Tibial nerve (tissue), 4 donors: ENCODE measurements at regions not wholly inside any gene's neighbourhood (a gene's known extent, or its start where the extent isn't known, plus 50 kb on each side); places are given as distances from the start of the nearest gene placed in this dataset.

Experiments used
- DNase-seq, 2 donors: peaks; one replicate each; pipeline ENCODE4 v3.0.0-alpha.2; 2019; ENCODE audit warnings: low spot score in 2 of 2
- H3K27ac ChIP-seq, 4 donors: fragments of 200-600 bp; sonication (generic) in 3 of 4; one replicate each; pipeline ENCODE4 v1.5.1; 2017 to 2019; ENCODE audit warnings: mild to moderate bottlenecking in 1 of 4
- H3K27me3 ChIP-seq, 2 donors: fragments of 200-600 bp; sonication (generic) in 1 of 2; one replicate each; pipeline versions ENCODE4 v1.5.1 to v1.6.0; 2017 to 2019
- H3K36me3 ChIP-seq, 3 donors: fragments of 200-600 bp; sonication (generic); one replicate each; pipeline ENCODE4 v1.5.1; 2018 to 2019
- H3K4me1 ChIP-seq, 4 donors: fragments of 200-600 bp; sonication (generic) in 3 of 4; one replicate each; pipeline ENCODE4 v1.5.1; 2017 to 2019
- H3K4me3 ChIP-seq, 4 donors: fragments of 200-600 bp; sonication (generic) in 3 of 4; one replicate each; pipeline ENCODE4 v1.5.1; 2017 to 2019; ENCODE audit warnings: mild to moderate bottlenecking in 1 of 4, moderate library complexity in 1 of 4
- H3K9me3 ChIP-seq, 4 donors: fragments of 200-600 bp; sonication (generic) in 3 of 4; one replicate each; pipeline ENCODE4 v1.5.1; 2017 to 2019
- EP300 ChIP-seq, 2 donors: sonication (generic); formaldehyde crosslinking; IDR thresholded peaks; one replicate each; pipeline ENCODE4 v1.6.1; 2017; ENCODE audit warnings: antibody characterized with exemption in 2 of 2, mild to moderate bottlenecking in 1 of 2
- POLR2A ChIP-seq, 2 donors: fragments of 450-650 bp; IDR thresholded peaks; one replicate each; pipeline ENCODE4 v1.6.1; 2017; ENCODE audit warnings: antibody characterized with exemption in 2 of 2, mild to moderate bottlenecking in 2 of 2, moderate library complexity in 2 of 2
- WGBS, 2 donors: methylation state at CpG; one replicate each; pipeline ENCODE4 v1.1.5; 2018; 5-methylcytosine and 5-hydroxymethylcytosine counted together
- TF ChIP-seq, protein P1 (sequence below), 5 experiments: fragments of 200-600 bp in 3 of 5; fragments of 450-650 bp in 2 of 5; sonication (generic) in 3 of 5; IDR thresholded peaks; one replicate each; pipeline ENCODE4 v1.5.1; 2016 to 2019; ENCODE audit warnings: antibody characterized with exemption in 5 of 5, mild to moderate bottlenecking in 3 of 5, moderate library complexity in 2 of 5

DNA sequence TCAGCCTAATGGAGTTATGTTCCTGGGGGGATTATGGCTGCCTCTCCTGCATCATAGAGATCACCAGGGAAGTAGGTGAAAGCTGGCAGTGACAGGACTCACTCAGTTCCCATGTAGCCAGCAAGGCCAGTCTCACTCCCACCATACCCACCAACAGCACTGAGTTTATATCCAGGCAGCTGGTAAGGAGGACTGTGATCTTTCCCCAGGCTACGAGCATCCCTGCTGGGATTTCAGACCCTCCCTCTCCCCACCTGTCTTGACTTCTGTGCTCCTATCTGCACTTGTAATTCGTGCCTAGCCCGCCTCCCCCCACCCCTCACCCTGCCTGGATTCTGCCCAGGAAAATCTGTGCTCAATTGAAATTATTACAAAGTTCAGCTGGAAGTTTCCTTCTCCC, 499.1 kb upstream of the NUDT12 start:
- no peak for DNase-seq
- H3K9me3 ChIP-seq = no peaks in the 10 kb centered on the region
- WGBS, 2 donors = 74 to 96% methylated on average over 3 of the region's 3 CpGs
- TF ChIP-seq POLR2A (IDR thresholded peaks at IDR 0.05) (no peak), EP300 (IDR thresholded peaks at IDR 0.05) (no peak)
- TF ChIP-seq, protein P1, sequence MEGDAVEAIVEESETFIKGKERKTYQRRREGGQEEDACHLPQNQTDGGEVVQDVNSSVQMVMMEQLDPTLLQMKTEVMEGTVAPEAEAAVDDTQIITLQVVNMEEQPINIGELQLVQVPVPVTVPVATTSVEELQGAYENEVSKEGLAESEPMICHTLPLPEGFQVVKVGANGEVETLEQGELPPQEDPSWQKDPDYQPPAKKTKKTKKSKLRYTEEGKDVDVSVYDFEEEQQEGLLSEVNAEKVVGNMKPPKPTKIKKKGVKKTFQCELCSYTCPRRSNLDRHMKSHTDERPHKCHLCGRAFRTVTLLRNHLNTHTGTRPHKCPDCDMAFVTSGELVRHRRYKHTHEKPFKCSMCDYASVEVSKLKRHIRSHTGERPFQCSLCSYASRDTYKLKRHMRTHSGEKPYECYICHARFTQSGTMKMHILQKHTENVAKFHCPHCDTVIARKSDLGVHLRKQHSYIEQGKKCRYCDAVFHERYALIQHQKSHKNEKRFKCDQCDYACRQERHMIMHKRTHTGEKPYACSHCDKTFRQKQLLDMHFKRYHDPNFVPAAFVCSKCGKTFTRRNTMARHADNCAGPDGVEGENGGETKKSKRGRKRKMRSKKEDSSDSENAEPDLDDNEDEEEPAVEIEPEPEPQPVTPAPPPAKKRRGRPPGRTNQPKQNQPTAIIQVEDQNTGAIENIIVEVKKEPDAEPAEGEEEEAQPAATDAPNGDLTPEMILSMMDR (IDR thresholded peaks at IDR 0.05) = no peak
- no peaks in the 10 kb centered on the region for H3K36me3 ChIP-seq
- no peaks in the 10 kb centered on the region for H3K27me3 ChIP-seq
- no peak overlapping the region for H3K27ac ChIP-seq
- no peaks in the 10 kb centered on the region for H3K4me1 ChIP-seq
- no peak overlapping the region for H3K4me3 ChIP-seq

DNA sequence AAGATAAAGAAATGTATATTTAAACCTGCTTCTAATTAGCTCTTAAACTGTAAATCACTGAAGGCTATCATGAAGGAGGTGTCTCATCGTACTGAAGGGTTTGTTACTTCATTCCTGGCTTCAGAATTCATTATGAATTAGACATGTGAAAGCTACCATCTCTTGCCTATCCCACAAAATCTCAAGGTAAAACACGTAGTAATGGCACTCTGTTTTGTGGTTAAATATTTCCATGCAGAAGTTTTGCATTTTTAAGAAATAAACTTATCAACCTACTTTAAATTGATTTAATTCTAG, 490.7 kb upstream of the NUDT12 start:
- WGBS, 2 donors = 16 to 54% methylated on average over 2 of the region's 2 CpGs
- TF ChIP-seq EP300 (IDR thresholded peaks at IDR 0.05) (no peak), POLR2A (IDR thresholded peaks at IDR 0.05) (no peak)
- TF ChIP-seq, protein P1 (IDR thresholded peaks at IDR 0.05) = no peak
- no peak overlapping the region for H3K4me3 ChIP-seq
- no peaks in the 10 kb centered on the region for H3K27me3 ChIP-seq
- H3K27ac ChIP-seq = no peak overlapping the region
- H3K36me3 ChIP-seq = no peaks in the 10 kb centered on the region
- H3K4me1 ChIP-seq = peaks cover 0 to 8% (median 0%) of the 10 kb centered on the region in 4 donors
- DNase-seq = no peak
- H3K9me3 ChIP-seq = no peaks in the 10 kb centered on the region

DNA sequence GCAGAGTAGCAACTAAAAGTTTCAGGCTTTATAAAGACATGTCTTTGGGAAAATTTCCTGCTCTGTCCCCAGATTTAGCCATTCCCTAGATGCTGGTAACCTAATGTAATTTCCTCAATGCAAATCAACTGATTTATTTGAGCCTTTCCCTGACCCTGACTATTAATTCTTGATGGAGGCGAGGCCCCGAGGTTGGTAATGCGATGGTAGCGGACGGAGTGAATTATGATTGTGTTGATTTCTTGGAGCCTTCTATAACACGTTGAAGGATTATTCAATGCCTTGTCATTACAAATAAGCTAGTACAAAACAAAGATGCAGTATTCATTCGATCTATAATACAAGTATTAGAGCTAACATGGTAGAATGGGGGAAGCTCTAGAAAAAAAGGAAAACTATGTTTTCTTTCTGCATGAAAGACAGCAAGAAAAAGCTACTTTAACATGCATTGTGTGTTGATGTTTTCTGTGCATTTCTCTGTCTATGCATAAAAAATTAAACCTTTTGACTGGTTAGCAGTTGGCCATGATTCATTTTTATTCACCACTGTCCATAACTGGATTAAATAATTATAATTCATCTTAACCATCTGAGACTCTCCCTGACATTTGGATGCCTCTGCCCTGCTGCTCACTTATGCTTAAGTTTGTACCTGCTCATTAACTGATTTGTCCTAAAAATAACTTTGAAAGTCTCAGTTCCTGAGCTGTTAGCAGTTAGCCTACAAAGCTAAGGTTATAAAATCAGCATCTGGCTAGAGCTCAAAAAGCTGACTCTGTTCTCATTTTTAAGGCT, 490.2 kb upstream of the NUDT12 start:
- 64 to 68% methylated on average over 7 of the region's 7 CpGs for WGBS, 2 donors
- TF ChIP-seq POLR2A (IDR thresholded peaks at IDR 0.05) (no peak), EP300 (IDR thresholded peaks at IDR 0.05) (no peak)
- TF ChIP-seq, protein P1 (IDR thresholded peaks at IDR 0.05) = no peak
- Histone ChIP-seq H3K27ac (no peak overlapping the region), H3K4me3 (no peak overlapping the region), H3K27me3 (no peaks in the 10 kb centered on the region), H3K4me1 (peaks cover 0 to 8% (median 0%) of the 10 kb centered on the region in 4 donors), H3K9me3 (no peaks in the 10 kb centered on the region), H3K36me3 (no peaks in the 10 kb centered on the region)
- no peak for DNase-seq

DNA sequence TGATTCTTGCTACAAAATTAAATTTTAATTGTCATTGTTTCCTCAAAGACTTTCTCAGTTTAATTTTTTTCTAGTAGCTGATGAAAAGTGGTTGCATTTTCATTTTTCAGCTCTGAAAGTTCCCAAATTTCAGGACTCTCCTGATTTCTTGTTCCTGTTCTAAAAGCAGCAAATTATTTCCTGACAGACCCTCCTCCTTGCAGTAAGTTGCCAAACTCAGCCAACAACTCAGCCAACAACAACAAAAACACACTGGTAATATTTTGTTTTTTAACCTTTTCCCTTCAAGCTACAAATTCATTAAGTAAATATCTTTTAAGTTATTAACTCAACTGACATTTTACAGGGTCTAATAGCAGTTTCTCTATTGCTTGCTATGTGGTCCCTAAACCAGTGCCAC, 487.8 kb upstream of the NUDT12 start:
- DNase-seq = no peak
- H3K9me3 ChIP-seq = no peaks in the 10 kb centered on the region
- no peak for TF ChIP-seq EP300 (IDR thresholded peaks at IDR 0.05)
- TF ChIP-seq POLR2A (IDR thresholded peaks at IDR 0.05) = no peak
- TF ChIP-seq, protein P1 (IDR thresholded peaks at IDR 0.05) = no peak
- no peak overlapping the region for H3K27ac ChIP-seq
- no peaks in the 10 kb centered on the region for H3K27me3 ChIP-seq
- no peaks in the 10 kb centered on the region for H3K36me3 ChIP-seq
- no peak overlapping the region for H3K4me3 ChIP-seq
- peaks cover 0 to 8% (median 0%) of the 10 kb centered on the region in 4 donors for H3K4me1 ChIP-seq

DNA sequence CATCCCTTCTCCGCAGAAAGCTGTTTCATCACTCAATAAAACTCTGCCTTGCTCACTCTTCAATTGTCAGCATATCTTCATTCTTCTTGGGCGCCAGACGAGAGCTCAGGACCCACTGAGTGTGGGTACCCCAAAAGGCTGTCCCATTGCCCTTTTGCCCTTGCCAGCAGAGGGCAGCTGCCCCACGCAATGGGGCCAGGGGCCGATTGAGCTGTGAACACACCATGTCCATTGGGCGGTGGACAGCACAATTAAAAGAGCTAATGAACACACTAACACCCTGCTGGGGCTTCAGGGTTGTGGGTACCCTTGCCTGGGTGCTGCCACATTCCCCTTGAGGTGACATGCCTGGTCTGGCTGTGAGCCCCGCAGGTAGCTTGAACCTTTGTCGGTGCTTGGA, 487.2 kb upstream of the NUDT12 start:
- Histone ChIP-seq H3K27me3 (no peaks in the 10 kb centered on the region), H3K4me1 (peaks cover 0 to 8% (median 0%) of the 10 kb centered on the region in 4 donors), H3K4me3 (no peak overlapping the region), H3K9me3 (no peaks in the 10 kb centered on the region), H3K36me3 (no peaks in the 10 kb centered on the region), H3K27ac (no peak overlapping the region)
- TF ChIP-seq EP300 (IDR thresholded peaks at IDR 0.05) = no peak
- TF ChIP-seq POLR2A (IDR thresholded peaks at IDR 0.05) = no peak
- TF ChIP-seq, protein P1 (IDR thresholded peaks at IDR 0.05) = no peak
- WGBS, 2 donors = 86 to 91% methylated on average over 8 of the region's 8 CpGs
- no peak for DNase-seq
